IMR-90 (cell line): ENCODE measurements at regions not wholly inside any gene's neighbourhood (a gene's known extent, or its start where the extent isn't known, plus 50 kb on each side); places are given as distances from the start of the nearest gene placed in this dataset.

Experiments used
- ATAC-seq: fragments of 200-7000 bp; cut with Tn5 transposase; 2 replicates; pipeline ENCODE4 v1.9.1; 2020; ENCODE audit warnings: low read depth, mild to moderate bottlenecking, moderate library complexity
- BruUV-seq: library from RNA; stranded (reverse); fragments of 400-500 nt; replicated peaks from 2 replicates; lab custom pipeline; 2021; lab: Mats Ljungman, UMichigan
- CTCF ChIA-PET: fragments of 300-600 bp; formaldehyde crosslinking; extraction: SDS; loops from one replicate; lab custom pipeline; 2021; ENCODE audit warnings: antibody characterized with exemption; lab: Yijun Ruan, JAX
- POLR2A ChIA-PET: fragments of 300-600 bp; sonication (Branson Sonifier 250); formaldehyde crosslinking; loops from one replicate; lab custom pipeline; 2022; ENCODE audit warnings: antibody characterized with exemption; ENCODE audit not compliant: unreplicated experiment; lab: Charles Lee
- DNase-seq: peaks from one replicate; pipeline ENCODE4 v3.0.0; 2013
- H2AFZ ChIP-seq: replicated peaks from 2 replicates; pipeline ENCODE3; 2013; ENCODE audit warnings: low read length, mild to moderate bottlenecking; ENCODE audit not compliant: poor library complexity
- H2AK5ac ChIP-seq: 2 replicates; pipeline ENCODE4 v1.6.1; 2013; ENCODE audit warnings: low read depth, low read length, inconsistent platforms
- H2AK9ac ChIP-seq: replicated peaks from 2 replicates; pipeline ENCODE3; 2013; ENCODE audit warnings: mild to moderate bottlenecking, low read depth, low read length, moderate library complexity; ENCODE audit not compliant: poor library complexity
- H2BK120ac ChIP-seq: 2 replicates; pipeline ENCODE4 v1.6.1; 2013; ENCODE audit warnings: low read depth, low read length, inconsistent platforms
- H2BK15ac ChIP-seq: 3 replicates; pipeline ENCODE4 v1.6.1; 2013; ENCODE audit warnings: low read depth, low read length, inconsistent platforms
- H2BK20ac ChIP-seq: 2 replicates; pipeline ENCODE4 v1.6.1; 2013; ENCODE audit warnings: low read depth, mild to moderate bottlenecking, inconsistent platforms, low read length, moderate library complexity
- H2BK5ac ChIP-seq: 2 replicates; pipeline ENCODE4 v1.6.1; 2013; ENCODE audit warnings: mild to moderate bottlenecking, low read depth, low read length, inconsistent platforms; ENCODE audit not compliant: poor library complexity, severe bottlenecking
- H3K14ac ChIP-seq: replicated peaks from 2 replicates; pipeline ENCODE4 v1.6.1; 2013; ENCODE audit warnings: low read depth, low read length, inconsistent platforms
- H3K18ac ChIP-seq: 2 replicates; pipeline ENCODE4 v1.6.1; 2013; ENCODE audit warnings: low read depth, low read length, control low read depth
- H3K23ac ChIP-seq: 2 replicates; pipeline ENCODE4 v1.6.1; 2013; ENCODE audit warnings: low read depth, low read length, inconsistent platforms
- H3K27ac ChIP-seq: 2 replicates; pipeline ENCODE4 v1.5.1; 2013; ENCODE audit warnings: mild to moderate bottlenecking, control low read depth, low read length; ENCODE audit not compliant: insufficient read depth
- H3K27me3 ChIP-seq: 2 replicates; pipeline ENCODE4 v1.6.1; 2013; ENCODE audit warnings: low read length; ENCODE audit not compliant: control insufficient read depth, insufficient read depth
- H3K36me3 ChIP-seq: 2 replicates; pipeline ENCODE4 v1.6.1; 2013; ENCODE audit warnings: low read length, mixed read lengths; ENCODE audit not compliant: control insufficient read depth, insufficient read depth
- H3K4ac ChIP-seq: 2 replicates; pipeline ENCODE4 v1.6.1; 2013; ENCODE audit warnings: low read depth, low read length, inconsistent platforms
- H3K4me1 ChIP-seq: 2 replicates; pipeline ENCODE4 v1.6.1; 2013; ENCODE audit warnings: low read length, mixed read lengths; ENCODE audit not compliant: control insufficient read depth, insufficient read depth
- H3K4me2 ChIP-seq: 2 replicates; pipeline ENCODE4 v1.6.1; 2013; ENCODE audit warnings: low read depth, mild to moderate bottlenecking, control low read depth, low read length, moderate library complexity
- H3K4me3 ChIP-seq: 2 replicates; pipeline ENCODE4 v1.5.1; 2013; ENCODE audit warnings: low read depth, mild to moderate bottlenecking, control low read depth, low read length, moderate library complexity; ENCODE audit not compliant: insufficient read depth
- H3K56ac ChIP-seq: 2 replicates; pipeline ENCODE4 v1.6.1; 2013; ENCODE audit warnings: low read length, inconsistent platforms; ENCODE audit not compliant: insufficient read depth; ENCODE audit errors: extremely low read depth
- H3K79me1 ChIP-seq, 2 experiments: 2 replicates each; pipeline ENCODE4 v1.6.1; 2013; ENCODE audit warnings: low read length in 2 of 2, inconsistent platforms in 1 of 2, low read depth in 1 of 2
- H3K9ac ChIP-seq: 2 replicates; pipeline ENCODE4 v1.6.1; 2013; ENCODE audit warnings: low read depth, low read length, control low read depth
- H3K9me1 ChIP-seq: 2 replicates; pipeline ENCODE4 v1.6.1; 2013; ENCODE audit warnings: low read length, inconsistent platforms; ENCODE audit not compliant: insufficient read depth
- H3K9me3 ChIP-seq: 2 replicates; pipeline ENCODE4 v1.6.1; 2013; ENCODE audit warnings: low read length; ENCODE audit not compliant: control insufficient read depth, insufficient read depth
- H4K20me1 ChIP-seq: 2 replicates; pipeline ENCODE4 v1.6.1; 2013; ENCODE audit warnings: low read length, inconsistent platforms; ENCODE audit not compliant: insufficient read depth
- H4K5ac ChIP-seq: 2 replicates; pipeline ENCODE4 v1.6.1; 2013; ENCODE audit warnings: mild to moderate bottlenecking, low read depth, low read length, control low read depth
- H4K8ac ChIP-seq, 2 experiments: 2 replicates each; pipeline ENCODE4 v1.6.1; 2013; ENCODE audit warnings: low read depth in 2 of 2, low read length in 2 of 2, control low read depth in 1 of 2, inconsistent platforms in 1 of 2
- H4K91ac ChIP-seq: 2 replicates; pipeline ENCODE4 v1.6.1; 2013; ENCODE audit warnings: low read depth, low read length, inconsistent platforms; ENCODE audit not compliant: insufficient read depth
- BHLHE40 ChIP-seq: fragments of 150-350 bp; IDR thresholded peaks from 2 replicates; pipeline ENCODE4 v1.6.1; 2016; ENCODE audit warnings: mild to moderate bottlenecking, low read depth, low read length
- CEBPB ChIP-seq: IDR thresholded peaks from 2 replicates; pipeline ENCODE4 v1.6.1; 2012; ENCODE audit warnings: low read depth, low read length, improper control_type of control experiment
- ELK1 ChIP-seq: fragments of 150-350 bp; IDR thresholded peaks from 2 replicates; pipeline ENCODE4 v1.6.1; 2016; ENCODE audit warnings: low read depth, mild to moderate bottlenecking, low read length, moderate library complexity, borderline replicate concordance
- FOS ChIP-seq: fragments of 150-350 bp; IDR thresholded peaks from 2 replicates; pipeline ENCODE4 v1.6.1; 2016; ENCODE audit warnings: low read depth, low read length
- MAFK ChIP-seq: IDR thresholded peaks from 2 replicates; pipeline ENCODE4 v1.6.1; 2012; ENCODE audit warnings: low read depth, low read length, improper control_type of control experiment
- MAZ ChIP-seq: IDR thresholded peaks from 2 replicates; pipeline ENCODE4 v1.6.1; 2012; ENCODE audit warnings: low read depth, mild to moderate bottlenecking, low read length, improper control_type of control experiment, moderate library complexity, borderline replicate concordance
- NFE2L2 ChIP-seq: fragments of 150-350 bp; IDR thresholded peaks from 2 replicates; pipeline ENCODE4 v1.6.1; 2016; ENCODE audit warnings: low read depth, mild to moderate bottlenecking, low read length
- POLR2A ChIP-seq: IDR thresholded peaks from 2 replicates; pipeline ENCODE4 v1.6.1; 2012; ENCODE audit warnings: mild to moderate bottlenecking, low read depth, low read length
- RAD21 ChIP-seq: IDR thresholded peaks from 2 replicates; pipeline ENCODE4 v1.6.1; 2012; ENCODE audit warnings: low read length, improper control_type of control experiment
- RCOR1 ChIP-seq: IDR thresholded peaks from 2 replicates; pipeline ENCODE4 v1.6.1; 2012; ENCODE audit warnings: mild to moderate bottlenecking, low read length, improper control_type of control experiment; ENCODE audit not compliant: insufficient replicate concordance
- RFX5 ChIP-seq: IDR thresholded peaks from 2 replicates; pipeline ENCODE4 v1.8.0; 2012; ENCODE audit warnings: low read depth, mild to moderate bottlenecking, low read length, moderate library complexity
- SMC3 ChIP-seq: fragments of 150-350 bp; IDR thresholded peaks from 2 replicates; pipeline ENCODE4 v1.6.1; 2016; ENCODE audit warnings: low read depth, mild to moderate bottlenecking, antibody characterized with exemption, low read length, moderate library complexity
- WGBS, 2 experiments: methylation state at CpG; one replicate each; pipeline versions ENCODE4 v1.1.5 to v1.1.7; 2013; ENCODE audit warnings: missing lambda C conversion rate in 2 of 2; ENCODE audit not compliant: insufficient read length in 1 of 2; ENCODE audit errors: extremely low coverage in 2 of 2; 5-methylcytosine and 5-hydroxymethylcytosine counted together
- dilution Hi-C: fragments of 300-500 bp; cut with HindIII; formaldehyde crosslinking; loops from one replicate; pipeline ENCODE4 v1.14.3; 2018; ENCODE audit warnings: low sequenced_read_pairs; ENCODE audit not compliant: unreplicated experiment
- in situ Hi-C: fragments of 300-500 bp; cut with MboI; formaldehyde crosslinking; loops from 3 replicates; pipeline ENCODE4 v1.14.3; 2019; ENCODE audit warnings: low sequenced_read_pairs, inconsistent platforms, mixed read lengths
- intact Hi-C: fragments of 100-400 bp; cut with micrococcal nuclease; formaldehyde crosslinking; loops from 2 replicates; pipeline ENCODE4 v1.10.0; 2022
- TF ChIP-seq, protein P1 (sequence below): fragments of 150-350 bp; IDR thresholded peaks from 2 replicates; pipeline ENCODE4 v1.6.1; 2017; ENCODE audit warnings: mild to moderate bottlenecking, antibody characterized with exemption, low read length, low read depth
- TF ChIP-seq, protein P2 (sequence below): conservative IDR thresholded peaks from 2 replicates; pipeline ENCODE4 v1.5.1; 2012; ENCODE audit warnings: mild to moderate bottlenecking, low read depth, low read length, improper control_type of control experiment

DNA sequence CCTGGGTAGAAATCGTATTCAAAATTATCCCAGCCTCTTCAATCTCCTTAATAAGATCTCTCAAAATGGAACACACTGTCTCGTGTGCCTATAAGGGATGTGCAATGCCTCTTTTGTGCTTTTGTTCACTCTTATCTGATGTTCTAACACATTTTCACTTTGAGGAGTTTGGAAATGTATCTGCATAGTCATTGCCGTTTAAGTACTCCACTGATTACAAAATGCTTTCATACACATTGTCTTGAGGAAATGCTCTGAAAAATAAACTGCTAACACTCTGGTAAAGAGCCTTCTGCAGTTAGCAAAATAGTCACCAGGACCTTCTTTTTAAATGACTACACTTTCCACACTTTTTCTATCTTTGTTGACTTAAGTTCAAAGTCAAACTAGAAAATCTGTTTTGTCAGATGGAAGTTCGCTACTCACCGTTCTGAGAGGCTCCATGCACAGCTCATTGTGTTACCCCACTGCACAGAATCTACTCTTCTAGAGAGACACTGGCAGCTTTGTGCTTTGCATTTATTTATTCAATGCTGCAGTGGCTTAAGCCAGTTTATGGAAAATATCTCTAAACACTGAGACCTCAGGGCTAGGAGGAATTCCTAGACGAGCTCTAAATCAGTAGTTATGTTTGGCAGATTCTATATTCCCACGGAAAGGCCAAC is 159.0 kb downstream of the CHIC2 start:
- Histone ChIP-seq H3K9ac (peak overlapping the region; percentile 9; the same call in 1 of the 2 replicates), H3K79me1 (0 out of 4 replicates have a peak, but pooled peaks cover 0 to 4% of the 10 kb centered on the region in 2 experiments), H2BK120ac (peak overlapping the region; percentile 98), H4K8ac (peak overlapping the region; percentile 51 to 86; a peak in 3 of 4 replicates), H3K9me1 (no peaks in the 10 kb centered on the region; the same call in 1 of the 2 replicates), H3K27me3 (no peaks in the 10 kb centered on the region), H3K4ac (peak overlapping the region; percentile 92), H2BK20ac (peak overlapping the region; percentile 95), H3K23ac (peak overlapping the region; percentile 87), H3K9me3 (no peaks in the 10 kb centered on the region), H3K18ac (peak overlapping the region; percentile 99), H3K56ac (peak overlapping the region; percentile 86; the same call in 1 of the 2 replicates), H3K14ac (peak overlapping the region; percentile 82), H3K4me1 (peaks cover 12% of the 10 kb centered on the region), H3K36me3 (no peaks in the 10 kb centered on the region), H2AK5ac (peak overlapping the region; percentile 69), H3K4me3 (no peak overlapping the region), H2AFZ (peak overlapping the region; percentile 87), H2BK5ac (peak overlapping the region; percentile 75), H3K4me2 (peak overlapping the region; percentile 89), H2BK15ac (peak overlapping the region; percentile 94), H2AK9ac (peak overlapping the region; percentile 50), H3K27ac (peak overlapping the region; percentile 92; the same call in 1 of the 2 replicates), H4K5ac (peak overlapping the region; percentile 97), H4K91ac (peak overlapping the region; percentile 97), H4K20me1 (no peaks in the 10 kb centered on the region)
- intact Hi-C loops (loop anchor here (5.0 kb wide), 2 partner anchors 428 to 538 kb away; partner anchors contain the start of gene SCFD2), dilution Hi-C loops (no loop called here), in situ Hi-C loops (loop anchor here (5.0 to 25.0 kb wide), 4 partner anchors 198 to 891 kb away; partner anchors contain the start of gene PDGFRA)
- DNase-seq (peak; percentile 33), ATAC-seq (peak; percentile 55)
- CTCF ChIA-PET: interaction anchor here (0.7 to 1.3 kb wide), 6 partner anchors 101 to 329 kb away, joined by 3 to 5 read pairs (median 4); no protein-coding TSS in a partner anchor
- POLR2A ChIA-PET: interaction anchor here (0.9 kb wide), 1 partner anchor 198 kb away, joined by 3 read pairs; no protein-coding TSS in a partner anchor
- BruUV-seq: no TSS peak
- no CpG with 5 or more reads among the region's 7 CpGs for WGBS, 2 experiments
- no peak for TF ChIP-seq BHLHE40
- TF ChIP-seq, protein P1, sequence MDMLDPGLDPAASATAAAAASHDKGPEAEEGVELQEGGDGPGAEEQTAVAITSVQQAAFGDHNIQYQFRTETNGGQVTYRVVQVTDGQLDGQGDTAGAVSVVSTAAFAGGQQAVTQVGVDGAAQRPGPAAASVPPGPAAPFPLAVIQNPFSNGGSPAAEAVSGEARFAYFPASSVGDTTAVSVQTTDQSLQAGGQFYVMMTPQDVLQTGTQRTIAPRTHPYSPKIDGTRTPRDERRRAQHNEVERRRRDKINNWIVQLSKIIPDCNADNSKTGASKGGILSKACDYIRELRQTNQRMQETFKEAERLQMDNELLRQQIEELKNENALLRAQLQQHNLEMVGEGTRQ: no peak
- TF ChIP-seq CEBPB: no peak
- no peak for TF ChIP-seq MAFK
- no peak for TF ChIP-seq RAD21
- TF ChIP-seq RCOR1: no peak
- TF ChIP-seq RFX5: no peak
- no peak for TF ChIP-seq FOS
- no peak for TF ChIP-seq MAZ
- TF ChIP-seq NFE2L2: no peak; the same call in 1 of the 2 replicates
- no peak for TF ChIP-seq ELK1
- TF ChIP-seq SMC3: no peak
- TF ChIP-seq, protein P2, sequence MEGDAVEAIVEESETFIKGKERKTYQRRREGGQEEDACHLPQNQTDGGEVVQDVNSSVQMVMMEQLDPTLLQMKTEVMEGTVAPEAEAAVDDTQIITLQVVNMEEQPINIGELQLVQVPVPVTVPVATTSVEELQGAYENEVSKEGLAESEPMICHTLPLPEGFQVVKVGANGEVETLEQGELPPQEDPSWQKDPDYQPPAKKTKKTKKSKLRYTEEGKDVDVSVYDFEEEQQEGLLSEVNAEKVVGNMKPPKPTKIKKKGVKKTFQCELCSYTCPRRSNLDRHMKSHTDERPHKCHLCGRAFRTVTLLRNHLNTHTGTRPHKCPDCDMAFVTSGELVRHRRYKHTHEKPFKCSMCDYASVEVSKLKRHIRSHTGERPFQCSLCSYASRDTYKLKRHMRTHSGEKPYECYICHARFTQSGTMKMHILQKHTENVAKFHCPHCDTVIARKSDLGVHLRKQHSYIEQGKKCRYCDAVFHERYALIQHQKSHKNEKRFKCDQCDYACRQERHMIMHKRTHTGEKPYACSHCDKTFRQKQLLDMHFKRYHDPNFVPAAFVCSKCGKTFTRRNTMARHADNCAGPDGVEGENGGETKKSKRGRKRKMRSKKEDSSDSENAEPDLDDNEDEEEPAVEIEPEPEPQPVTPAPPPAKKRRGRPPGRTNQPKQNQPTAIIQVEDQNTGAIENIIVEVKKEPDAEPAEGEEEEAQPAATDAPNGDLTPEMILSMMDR: no peak
- no peak for TF ChIP-seq POLR2A
